Endothelial cell of umbilical vein (primary cell): ENCODE measurements at regions not wholly inside any gene's neighbourhood (a gene's known extent, or its start where the extent isn't known, plus 50 kb on each side); places are given as distances from the start of the nearest gene placed in this dataset.

Source experiments
- BruUV-seq: library from RNA; stranded (reverse); fragments of 400-500 nt; replicated peaks from 2 replicates; lab custom pipeline; 2021; lab: Mats Ljungman, UMichigan
- CTCF ChIA-PET: fragments of 300-600, 350-600 bp; sonication (Branson Sonifier 250); formaldehyde crosslinking; loops from one replicate; lab custom pipeline; 2021; ENCODE audit warnings: antibody characterized with exemption, inconsistent platforms; lab: Charles Lee
- POLR2A ChIA-PET: fragments of 300-600, 350-600 bp; sonication (Branson Sonifier 250); formaldehyde crosslinking; loops from one replicate; lab custom pipeline; 2021; ENCODE audit warnings: antibody characterized with exemption, inconsistent platforms; lab: Charles Lee
- DNase-seq: peaks from one replicate; pipeline ENCODE4 v3.0.0-alpha.2; 2011; ENCODE audit warnings: low read depth, low spot score
- FAIRE-seq: peaks from 2 replicates; lab custom pipeline; 2011; peaks lifted over from hg19 to GRCh38; lab: Jason Lieb, UNC
- H2AFZ ChIP-seq: 2 replicates; pipeline ENCODE4 v1.6.0; 2012; ENCODE audit warnings: low read depth, low read length, control low read depth, inconsistent platforms
- H3K27ac ChIP-seq: 2 replicates; pipeline ENCODE4 v1.5.1; 2011; ENCODE audit warnings: low read depth, mild to moderate bottlenecking, control low read depth, low read length, moderate library complexity; ENCODE audit not compliant: insufficient read depth
- H3K27me3 ChIP-seq, 2 experiments: 2 replicates each; pipeline versions ENCODE4 v1.6.0 to v1.6.1; 2011; ENCODE audit warnings: low read length in 2 of 2, mixed read lengths in 1 of 2; ENCODE audit not compliant: control insufficient read depth in 2 of 2, insufficient read depth in 2 of 2
- H3K36me3 ChIP-seq, 2 experiments: 2 replicates in 1 of 2; 3 replicates in 1 of 2; pipeline ENCODE4 v1.5.1; 2011; ENCODE audit warnings: low read length in 2 of 2, mild to moderate bottlenecking in 1 of 2, moderate library complexity in 1 of 2; ENCODE audit not compliant: control insufficient read depth in 2 of 2, insufficient read depth in 2 of 2; ENCODE audit errors: extremely low read depth in 1 of 2
- H3K4me1 ChIP-seq: 3 replicates; pipeline ENCODE4 v1.5.1; 2011; ENCODE audit warnings: mild to moderate bottlenecking, low read length; ENCODE audit not compliant: control insufficient read depth, insufficient read depth; ENCODE audit errors: extremely low read depth
- H3K4me2 ChIP-seq: 2 replicates; pipeline ENCODE4 v1.6.1; 2011; ENCODE audit warnings: low read length, control low read depth, mixed read lengths; ENCODE audit not compliant: insufficient read depth
- H3K4me3 ChIP-seq, 3 experiments: fragments of 200-600 bp in 1 of 3; sonication (generic), shearing (Covaris generic) in 1 of 3; replicated peaks in 1 of 3; 2 replicates each; pipeline ENCODE4 v1.5.1; 2011 to 2016; ENCODE audit warnings: control low read depth in 3 of 3, low read length in 3 of 3, mild to moderate bottlenecking in 2 of 3, inconsistent platforms in 1 of 3, low read depth in 1 of 3, moderate library complexity in 1 of 3; ENCODE audit not compliant: insufficient read depth in 1 of 3
- H3K79me2 ChIP-seq: 2 replicates; pipeline ENCODE4 v1.6.0; 2012; ENCODE audit warnings: low read length, inconsistent platforms; ENCODE audit not compliant: control insufficient read depth, insufficient read depth
- H3K9ac ChIP-seq: replicated peaks from 2 replicates; pipeline ENCODE3; 2011; ENCODE audit warnings: low read length, control low read depth; ENCODE audit not compliant: insufficient read depth; ENCODE audit errors: extremely low read depth
- H3K9me1 ChIP-seq: replicated peaks from 3 replicates; pipeline ENCODE4 v1.6.0; 2011; ENCODE audit warnings: mild to moderate bottlenecking, low read length; ENCODE audit not compliant: control insufficient read depth, insufficient read depth; ENCODE audit errors: extremely low read depth
- H3K9me3 ChIP-seq: replicated peaks from 2 replicates; pipeline ENCODE4 v1.5.1; 2012; ENCODE audit warnings: low read length, inconsistent platforms; ENCODE audit not compliant: control insufficient read depth, insufficient read depth
- H4K20me1 ChIP-seq: replicated peaks from 2 replicates; pipeline ENCODE3; 2011; ENCODE audit warnings: mild to moderate bottlenecking, low read length; ENCODE audit not compliant: control insufficient read depth, insufficient read depth; ENCODE audit errors: extremely low read depth
- EZH2 ChIP-seq: IDR thresholded peaks from 2 replicates; pipeline ENCODE4 v1.6.1; 2012; ENCODE audit warnings: borderline replicate concordance, low read depth, mild to moderate bottlenecking, moderate library complexity, low read length, inconsistent platforms; ENCODE audit not compliant: severe bottlenecking
- FOS ChIP-seq: IDR thresholded peaks from 2 replicates; pipeline ENCODE4 v1.6.1; 2011; ENCODE audit warnings: mild to moderate bottlenecking, low read length, moderate library complexity, borderline replicate concordance; ENCODE audit not compliant: insufficient read depth
- GATA2 ChIP-seq: IDR thresholded peaks from 2 replicates; pipeline ENCODE4 v1.7.0; 2011; ENCODE audit warnings: low read depth, mild to moderate bottlenecking, moderate library complexity, mixed read lengths, low read length; ENCODE audit not compliant: insufficient read length, insufficient read depth
- JUN ChIP-seq: IDR thresholded peaks from 2 replicates; pipeline ENCODE4 v1.6.1; 2011; ENCODE audit warnings: borderline replicate concordance, low read depth; ENCODE audit not compliant: insufficient read length, insufficient read depth
- MYC ChIP-seq: IDR thresholded peaks from one replicate; pipeline ENCODE4 v1.6.1; 2011; ENCODE audit warnings: mild to moderate bottlenecking, low read depth, low read length
- POLR2A ChIP-seq: IDR thresholded peaks from 2 replicates; pipeline ENCODE4 v1.6.1; 2012; ENCODE audit warnings: low read depth, mild to moderate bottlenecking, control low read depth, low read length
- POLR2AphosphoS5 ChIP-seq: IDR thresholded peaks from 2 replicates; pipeline ENCODE4 v1.6.1; 2012; ENCODE audit warnings: low read depth, mild to moderate bottlenecking, control low read depth, low read length, moderate library complexity; ENCODE audit not compliant: insufficient read depth
- dilution Hi-C: fragments of 300-500 bp; cut with MboI; formaldehyde crosslinking; loops from one replicate; pipeline ENCODE4 v1.15.0; 2019; ENCODE audit warnings: low sequenced_read_pairs; ENCODE audit not compliant: extremely low pct_ligation_motif_present
- intact Hi-C: fragments of 100-400 bp; cut with micrococcal nuclease; formaldehyde crosslinking; loops from one replicate; pipeline ENCODE4 v1.10.0; 2022
- TF ChIP-seq, protein P1 (sequence below): IDR thresholded peaks from 2 replicates; pipeline ENCODE4 v1.6.1; 2011; ENCODE audit not compliant: insufficient read depth, insufficient read length
- TF ChIP-seq, protein P2 (sequence below), 2 donors: IDR thresholded peaks; 1 replicate in 1 of 2; 2 replicates in 1 of 2; pipeline ENCODE4 v1.5.1; 2011; ENCODE audit warnings: low read length in 2 of 2, mild to moderate bottlenecking in 2 of 2, moderate library complexity in 2 of 2, control low read depth in 1 of 2, inconsistent platforms in 1 of 2, low read depth in 1 of 2; ENCODE audit not compliant: insufficient read depth in 1 of 2; ENCODE audit errors: extremely low read depth in 1 of 2

DNA sequence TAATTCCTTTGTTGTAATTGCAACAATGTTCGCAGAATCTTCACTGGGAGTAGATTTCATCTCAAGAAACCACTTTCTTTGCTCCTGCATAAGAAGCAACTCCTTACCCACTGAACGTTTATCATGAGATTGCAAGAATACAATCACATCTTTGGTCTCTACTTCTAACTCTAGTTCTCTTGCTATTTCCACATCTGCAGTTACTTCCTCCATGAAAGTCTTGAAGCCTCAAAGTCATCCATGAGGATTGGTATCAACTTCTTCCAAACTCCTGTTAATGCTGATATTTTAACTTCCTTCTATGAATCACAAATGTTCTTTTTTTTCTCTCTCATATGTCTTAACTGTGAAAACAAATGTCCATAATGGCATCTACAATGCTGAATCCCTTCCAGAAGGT is 118.6 kb upstream of the RAB4A start:
- FAIRE-seq = no peak
- dilution Hi-C loops = no loop called here
- H3K9me3 ChIP-seq = no peaks in the 10 kb centered on the region
- H3K4me2 ChIP-seq = no peak overlapping the region
- no peaks in the 10 kb centered on the region for H4K20me1 ChIP-seq
- no peaks in the 10 kb centered on the region for H3K9me1 ChIP-seq
- CTCF ChIA-PET = no interaction called here
- intact Hi-C loops = no loop called here
- POLR2A ChIA-PET = no interaction called here
- no peak for TF ChIP-seq FOS
- no peak for TF ChIP-seq EZH2
- no peak for TF ChIP-seq JUN
- TF ChIP-seq, protein P1, sequence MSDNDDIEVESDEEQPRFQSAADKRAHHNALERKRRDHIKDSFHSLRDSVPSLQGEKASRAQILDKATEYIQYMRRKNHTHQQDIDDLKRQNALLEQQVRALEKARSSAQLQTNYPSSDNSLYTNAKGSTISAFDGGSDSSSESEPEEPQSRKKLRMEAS = no peak
- no peak for TF ChIP-seq POLR2A
- TF ChIP-seq GATA2 = no peak
- TF ChIP-seq, protein P2, sequence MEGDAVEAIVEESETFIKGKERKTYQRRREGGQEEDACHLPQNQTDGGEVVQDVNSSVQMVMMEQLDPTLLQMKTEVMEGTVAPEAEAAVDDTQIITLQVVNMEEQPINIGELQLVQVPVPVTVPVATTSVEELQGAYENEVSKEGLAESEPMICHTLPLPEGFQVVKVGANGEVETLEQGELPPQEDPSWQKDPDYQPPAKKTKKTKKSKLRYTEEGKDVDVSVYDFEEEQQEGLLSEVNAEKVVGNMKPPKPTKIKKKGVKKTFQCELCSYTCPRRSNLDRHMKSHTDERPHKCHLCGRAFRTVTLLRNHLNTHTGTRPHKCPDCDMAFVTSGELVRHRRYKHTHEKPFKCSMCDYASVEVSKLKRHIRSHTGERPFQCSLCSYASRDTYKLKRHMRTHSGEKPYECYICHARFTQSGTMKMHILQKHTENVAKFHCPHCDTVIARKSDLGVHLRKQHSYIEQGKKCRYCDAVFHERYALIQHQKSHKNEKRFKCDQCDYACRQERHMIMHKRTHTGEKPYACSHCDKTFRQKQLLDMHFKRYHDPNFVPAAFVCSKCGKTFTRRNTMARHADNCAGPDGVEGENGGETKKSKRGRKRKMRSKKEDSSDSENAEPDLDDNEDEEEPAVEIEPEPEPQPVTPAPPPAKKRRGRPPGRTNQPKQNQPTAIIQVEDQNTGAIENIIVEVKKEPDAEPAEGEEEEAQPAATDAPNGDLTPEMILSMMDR (IDR thresholded peaks at IDR 0.05; ENCODE audit: extremely low read depth in 1 of 2, insufficient read depth in 1 of 2, low read depth in 1 of 2, low read length in 2 of 2) = no peak
- TF ChIP-seq MYC = no peak
- no peak for TF ChIP-seq POLR2AphosphoS5
- H3K27me3 ChIP-seq = no peaks in the 10 kb centered on the region
- H3K9ac ChIP-seq = no peak overlapping the region
- H3K79me2 ChIP-seq = no peaks in the 10 kb centered on the region
- H3K27ac ChIP-seq = no peak overlapping the region
- BruUV-seq = no TSS peak
- H2AFZ ChIP-seq = no peak overlapping the region
- H3K4me1 ChIP-seq = no peaks in the 10 kb centered on the region
- no peak for DNase-seq
- no peaks in the 10 kb centered on the region for H3K36me3 ChIP-seq
- no peak overlapping the region for H3K4me3 ChIP-seq
